K562 (cell line): ENCODE measurements at regions not wholly inside any gene's neighbourhood (a gene's known extent, or its start where the extent isn't known, plus 50 kb on each side); places are given as distances from the start of the nearest gene placed in this dataset.

Source experiments
- ATAC-seq: fragments of 200-7000 bp; cut with Tn5 transposase; 3 replicates; pipeline ENCODE4 v1.9.1; 2020; ENCODE audit warnings: moderate library complexity
- BruUV-seq: library from RNA; stranded (reverse); fragments of 400-500 nt; replicated peaks from 2 replicates; lab custom pipeline; 2021; lab: Mats Ljungman, UMichigan
- CTCF ChIA-PET: fragments of 300-600 bp; formaldehyde crosslinking; extraction: SDS; loops from one replicate; lab custom pipeline; 2021; ENCODE audit warnings: low intra/inter-chr PET ratio; lab: Yijun Ruan, JAX
- POLR2A ChIA-PET: fragments of 300-600, 350-650 bp; sonication (Branson Sonifier 250); formaldehyde crosslinking; extraction: SDS; loops from one replicate; lab custom pipeline; 2021; ENCODE audit warnings: antibody characterized with exemption, inconsistent platforms; lab: Yijun Ruan, JAX
- DNase-seq, 4 experiments: peaks; one replicate each; pipeline versions ENCODE4 v3.0.0 to v3.0.0-alpha.2; 2011 to 2018; ENCODE audit warnings: low spot score in 3 of 4, mixed read lengths in 3 of 4; ENCODE audit errors: extremely low read depth in 1 of 4
- FAIRE-seq: peaks from 2 replicates; lab custom pipeline; 2011; peaks lifted over from hg19 to GRCh38; lab: Jason Lieb, UNC
- H2AFZ ChIP-seq: 2 replicates; pipeline ENCODE4 v1.6.0; 2011; ENCODE audit warnings: low read depth, low read length, control low read depth, inconsistent platforms
- H3K27ac ChIP-seq: fragments of 200-600 bp; 3 replicates; pipeline ENCODE4 v1.8.0; 2011; ENCODE audit warnings: low read depth, mild to moderate bottlenecking, control low read depth, inconsistent platforms, low read length, moderate library complexity, mixed read lengths; ENCODE audit errors: extremely low read depth
- H3K27me3 ChIP-seq, 2 experiments: fragments of 300-600 bp in 1 of 2; 2 replicates in 1 of 2; 3 replicates in 1 of 2; pipeline versions ENCODE4 v1.6.0 to v1.8.0; 2011; ENCODE audit warnings: inconsistent platforms in 2 of 2, low read length in 2 of 2, mild to moderate bottlenecking in 1 of 2, mixed read lengths in 1 of 2, moderate library complexity in 1 of 2; ENCODE audit not compliant: control insufficient read depth in 2 of 2, insufficient read depth in 2 of 2
- H3K36me3 ChIP-seq: fragments of 300-600 bp; 3 replicates; pipeline ENCODE4 v1.8.0; 2011; ENCODE audit warnings: mild to moderate bottlenecking, low read length, inconsistent platforms; ENCODE audit not compliant: control insufficient read depth, insufficient read depth
- H3K4me1 ChIP-seq, 2 experiments: fragments of 200-600 bp in 1 of 2; replicated peaks in 1 of 2; 2 replicates in 1 of 2; 3 replicates in 1 of 2; pipeline versions ENCODE4 v1.5.1 to v1.8.0; 2011; ENCODE audit warnings: inconsistent platforms in 2 of 2, low read length in 2 of 2, mild to moderate bottlenecking in 1 of 2, mixed read lengths in 1 of 2, moderate library complexity in 1 of 2; ENCODE audit not compliant: control insufficient read depth in 2 of 2, insufficient read depth in 2 of 2
- H3K4me2 ChIP-seq: 2 replicates; pipeline ENCODE4 v1.6.1; 2011; ENCODE audit warnings: low read length, control low read depth, inconsistent platforms, mixed read lengths; ENCODE audit not compliant: insufficient read depth
- H3K4me3 ChIP-seq: fragments of 200-600 bp; sonication (generic), shearing (Covaris generic); 2 replicates; pipeline ENCODE4 v1.5.1; 2016; ENCODE audit warnings: control low read depth, inconsistent platforms
- H3K79me2 ChIP-seq: fragments of 200-600 bp; 3 replicates; pipeline ENCODE4 v1.8.0; 2011; ENCODE audit warnings: low read length, inconsistent platforms; ENCODE audit not compliant: control insufficient read depth, insufficient read depth
- H3K9ac ChIP-seq, 2 experiments: 2 replicates each; pipeline versions ENCODE4 v1.6.0 to v1.6.1; 2011; ENCODE audit warnings: low read depth in 2 of 2, low read length in 2 of 2, control low read depth in 1 of 2, inconsistent platforms in 1 of 2, mild to moderate bottlenecking in 1 of 2, mixed read lengths in 1 of 2; ENCODE audit not compliant: insufficient read depth in 1 of 2
- H3K9me1 ChIP-seq: one replicate; pipeline ENCODE4 v1.6.0; 2011; ENCODE audit warnings: inconsistent platforms, mild to moderate bottlenecking, low read length, moderate library complexity; ENCODE audit not compliant: control insufficient read depth, insufficient read depth
- H3K9me3 ChIP-seq: replicated peaks from 2 replicates; pipeline ENCODE4 v1.5.1; 2011; ENCODE audit warnings: low read depth, low read length, inconsistent platforms; ENCODE audit not compliant: control insufficient read depth, insufficient read depth
- H4K20me1 ChIP-seq: replicated peaks from 2 replicates; pipeline ENCODE4 v1.6.1; 2011; ENCODE audit warnings: low read length, inconsistent platforms, mixed read lengths; ENCODE audit not compliant: control insufficient read depth, insufficient read depth
- ARID3B ChIP-seq: fragments of 250-450 bp; sonication (Bioruptor Pico); IDR thresholded peaks from 2 replicates; pipeline ENCODE4 v1.4.0; 2020; ENCODE audit warnings: borderline replicate concordance
- CREBBP ChIP-seq: IDR thresholded peaks from one replicate; pipeline ENCODE4 v1.6.1; 2012; ENCODE audit warnings: low read depth, mild to moderate bottlenecking, control low read depth, inconsistent platforms, low read length
- ETV5 ChIP-seq: sonication (generic); formaldehyde crosslinking; IDR thresholded peaks from 2 replicates; pipeline ENCODE4 v1.4.0; 2020; ENCODE audit warnings: low read depth, mild to moderate bottlenecking, missing genetic modification reagents
- FOXO4 ChIP-seq: fragments of 450-650 bp; formaldehyde crosslinking; IDR thresholded peaks from 2 replicates; pipeline ENCODE4 v1.4.0; 2020; ENCODE audit warnings: mild to moderate bottlenecking, moderate library complexity
- HMG20A ChIP-seq: fragments of 450-650 bp; formaldehyde crosslinking; conservative IDR thresholded peaks from 2 replicates; pipeline ENCODE4 v1.4.0; 2020; ENCODE audit warnings: mild to moderate bottlenecking, mixed read lengths
- HMG20B ChIP-seq: fragments of 250-450 bp; sonication (Bioruptor Pico); IDR thresholded peaks from 2 replicates; pipeline ENCODE4 v1.5.0; 2021; ENCODE audit warnings: mild to moderate bottlenecking
- MED1 ChIP-seq: sonication (generic); formaldehyde crosslinking; IDR thresholded peaks from 2 replicates; pipeline ENCODE4 v1.8.1; 2023; ENCODE audit warnings: missing genetic modification reagents, borderline replicate concordance
- NFE2L1 ChIP-seq: fragments of 450-650 bp; IDR thresholded peaks from 2 replicates; pipeline ENCODE4 v1.6.1; 2016; ENCODE audit warnings: missing genetic modification characterization, low read depth, mild to moderate bottlenecking, missing compliant biosample characterization, moderate library complexity, borderline replicate concordance
- SAP30 ChIP-seq: fragments of 200-600 bp; sonication (generic); IDR thresholded peaks from 2 replicates; pipeline ENCODE4 v1.6.1; 2012; ENCODE audit warnings: borderline replicate concordance, low read depth, mild to moderate bottlenecking, moderate library complexity, low read length, control low read depth, inconsistent platforms; ENCODE audit not compliant: insufficient read depth, poor library complexity, severe bottlenecking
- ZKSCAN1 ChIP-seq: fragments of 150-350 bp; IDR thresholded peaks from 2 replicates; pipeline ENCODE4 v1.6.1; 2016; ENCODE audit warnings: low read depth, low read length
- ZZZ3 ChIP-seq: fragments of 450-650 bp; IDR thresholded peaks from 2 replicates; pipeline ENCODE4 v1.6.1; 2016; ENCODE audit warnings: antibody characterized with exemption, mild to moderate bottlenecking, moderate library complexity
- WGBS: fragments of 100-300 bp; shearing (Covaris generic); methylation state at CpG from one replicate; pipeline ENCODE4 v1.1.6; 2016; ENCODE audit warnings: low coverage, mixed read lengths; ENCODE audit not compliant: insufficient coverage; ENCODE audit errors: missing lambda C conversion rate; 5-methylcytosine and 5-hydroxymethylcytosine counted together
- in situ Hi-C: fragments of 300-500 bp; cut with MboI; formaldehyde crosslinking; loops from 4 replicates; pipeline ENCODE4 v1.15.0; 2018; ENCODE audit warnings: inconsistent platforms, mixed read lengths
- intact Hi-C: fragments of 100-400 bp; cut with micrococcal nuclease; formaldehyde crosslinking; loops from 2 replicates; pipeline ENCODE4 v1.14.2; 2022
- TF ChIP-seq, protein P1 (sequence below): sonication (generic); formaldehyde crosslinking; IDR thresholded peaks from 2 replicates; pipeline ENCODE4 v1.8.0; 2022; ENCODE audit warnings: mild to moderate bottlenecking, missing genetic modification reagents, borderline replicate concordance
- TF ChIP-seq, protein P2 (sequence below), 2 experiments: IDR thresholded peaks in 1 of 2; conservative IDR thresholded peaks in 1 of 2; 2 replicates each; pipeline ENCODE4 v1.6.1; 2016; ENCODE audit warnings: low read depth in 2 of 2, mild to moderate bottlenecking in 1 of 2, missing compliant biosample characterization in 1 of 2, missing genetic modification characterization in 1 of 2, moderate library complexity in 1 of 2

DNA sequence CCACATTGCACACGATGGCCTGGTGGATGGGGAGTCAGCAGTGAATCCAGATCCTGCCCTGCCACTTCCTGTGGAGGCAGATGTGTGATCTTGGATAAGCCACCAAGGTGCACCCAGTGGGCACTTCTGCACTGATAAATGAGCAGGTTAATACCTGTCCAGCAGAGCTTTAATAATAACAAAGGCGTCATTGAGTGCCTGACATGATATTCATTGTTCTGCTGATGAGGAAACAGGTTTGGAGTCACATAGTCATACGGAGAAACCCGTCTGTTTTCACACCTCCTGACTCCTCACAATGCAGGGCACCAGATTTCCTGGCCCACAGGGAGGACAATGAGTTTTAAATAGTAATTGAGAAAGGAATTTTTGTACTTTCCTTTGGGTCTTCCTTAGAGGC, 324.6 kb upstream of the CDH5 start (continued):
- TF ChIP-seq ETV5 (CRISPR knock-in tag), result no peak
- TF ChIP-seq FOXO4 (CRISPR knock-in tag), result no peak

DNA sequence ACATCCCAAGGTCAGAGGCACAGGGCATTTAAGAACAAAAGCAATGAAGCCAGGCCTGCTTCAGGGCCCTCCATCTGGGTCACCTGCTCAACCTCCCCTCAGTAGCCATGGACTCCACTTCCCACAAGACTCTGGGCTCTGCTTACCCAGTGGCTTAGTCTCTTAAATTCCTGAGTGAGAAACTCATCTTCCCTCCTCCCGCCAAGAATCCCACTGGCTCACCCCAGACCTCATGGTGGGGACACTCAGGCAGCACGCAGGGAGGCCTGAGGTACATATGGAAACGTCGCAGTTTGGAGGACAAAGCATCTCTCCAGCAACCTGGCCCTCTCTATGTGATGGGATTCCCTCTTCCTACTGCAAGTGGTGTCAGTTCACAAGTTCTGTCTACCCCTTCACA, 326.7 kb upstream of the CDH5 start:
- Histone ChIP-seq H3K79me2 (no peaks in the 10 kb centered on the region), H2AFZ (no peak overlapping the region), H3K4me3 (no peak overlapping the region), H3K9ac (no peak overlapping the region), H4K20me1 (no peaks in the 10 kb centered on the region), H3K4me2 (no peak overlapping the region), H3K4me1 (no peaks in the 10 kb centered on the region), H3K27ac (no peak overlapping the region), H3K9me3 (no peaks in the 10 kb centered on the region), H3K9me1 (no peaks in the 10 kb centered on the region), H3K27me3 (no peaks in the 10 kb centered on the region), H3K36me3 (no peaks in the 10 kb centered on the region)
- in situ Hi-C loops (no loop called here), intact Hi-C loops (no loop called here)
- 0% methylated on average over 4 of the region's 4 CpGs for WGBS
- FAIRE-seq (no peak), ATAC-seq (no peak), DNase-seq (no peak)
- ChIA-PET POLR2A (no interaction called here), CTCF (no interaction called here)
- BruUV-seq, result no TSS peak
- TF ChIP-seq HMG20A (CRISPR knock-in tag), result no peak
- no peak for TF ChIP-seq ZKSCAN1
- TF ChIP-seq, protein P1, sequence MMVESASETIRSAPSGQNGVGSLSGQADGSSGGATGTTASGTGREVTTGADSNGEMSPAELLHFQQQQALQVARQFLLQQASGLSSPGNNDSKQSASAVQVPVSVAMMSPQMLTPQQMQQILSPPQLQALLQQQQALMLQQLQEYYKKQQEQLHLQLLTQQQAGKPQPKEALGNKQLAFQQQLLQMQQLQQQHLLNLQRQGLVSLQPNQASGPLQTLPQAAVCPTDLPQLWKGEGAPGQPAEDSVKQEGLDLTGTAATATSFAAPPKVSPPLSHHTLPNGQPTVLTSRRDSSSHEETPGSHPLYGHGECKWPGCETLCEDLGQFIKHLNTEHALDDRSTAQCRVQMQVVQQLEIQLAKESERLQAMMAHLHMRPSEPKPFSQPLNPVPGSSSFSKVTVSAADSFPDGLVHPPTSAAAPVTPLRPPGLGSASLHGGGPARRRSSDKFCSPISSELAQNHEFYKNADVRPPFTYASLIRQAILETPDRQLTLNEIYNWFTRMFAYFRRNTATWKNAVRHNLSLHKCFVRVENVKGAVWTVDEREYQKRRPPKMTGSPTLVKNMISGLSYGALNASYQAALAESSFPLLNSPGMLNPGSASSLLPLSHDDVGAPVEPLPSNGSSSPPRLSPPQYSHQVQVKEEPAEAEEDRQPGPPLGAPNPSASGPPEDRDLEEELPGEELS (CRISPR knock-in tag), result no peak
- TF ChIP-seq ARID3B (CRISPR knock-in tag), result no peak
- TF ChIP-seq MED1, result no peak
- TF ChIP-seq CREBBP, result no peak
- no peak for TF ChIP-seq HMG20B
- TF ChIP-seq, protein P2, sequence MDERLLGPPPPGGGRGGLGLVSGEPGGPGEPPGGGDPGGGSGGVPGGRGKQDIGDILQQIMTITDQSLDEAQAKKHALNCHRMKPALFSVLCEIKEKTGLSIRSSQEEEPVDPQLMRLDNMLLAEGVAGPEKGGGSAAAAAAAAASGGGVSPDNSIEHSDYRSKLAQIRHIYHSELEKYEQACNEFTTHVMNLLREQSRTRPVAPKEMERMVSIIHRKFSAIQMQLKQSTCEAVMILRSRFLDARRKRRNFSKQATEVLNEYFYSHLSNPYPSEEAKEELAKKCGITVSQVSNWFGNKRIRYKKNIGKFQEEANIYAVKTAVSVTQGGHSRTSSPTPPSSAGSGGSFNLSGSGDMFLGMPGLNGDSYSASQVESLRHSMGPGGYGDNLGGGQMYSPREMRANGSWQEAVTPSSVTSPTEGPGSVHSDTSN (CRISPR knock-in tag; IDR thresholded peaks at IDR 0.05; ENCODE audit: low read depth), result no peak
- TF ChIP-seq, protein P2 (tag; conservative IDR thresholded peaks at IDR 0.05; ENCODE audit: low read depth), result no peak
- TF ChIP-seq SAP30, result no peak
- TF ChIP-seq NFE2L1 (tag), result no peak
- no peak for TF ChIP-seq ZZZ3
